ENCODE measurements at regions not wholly inside any gene's neighbourhood (a gene's known extent, or its start where the extent isn't known, plus 50 kb on each side); places are given as distances from the start of the nearest gene placed in this dataset.
"Not testable (repeated sequence)": the region's sequence is repeated elsewhere in the genome, so short reads cannot be mapped to it uniquely, and the experiment has no call there.

DNA sequence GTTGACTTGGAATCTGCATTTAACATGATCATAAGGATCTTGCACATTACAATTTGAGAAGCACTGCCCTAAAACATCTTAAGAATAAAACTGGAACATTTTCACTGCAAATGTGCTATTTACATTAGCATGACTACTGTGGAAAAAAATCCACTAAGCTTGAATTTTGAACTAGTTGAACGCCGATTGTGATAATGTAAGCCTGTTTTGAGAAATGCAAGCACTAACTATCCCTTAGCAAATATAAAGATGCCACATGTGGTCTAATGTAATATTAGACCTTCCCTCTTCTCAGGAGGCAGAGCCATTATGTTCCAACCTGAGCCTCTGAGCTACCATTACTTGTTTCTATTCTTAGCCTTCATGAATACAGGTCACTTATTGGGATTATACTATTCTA lies 278.0 kb downstream of the SPATA31A6 start:
- not testable (repeated sequence) for H3K27ac ChIP-seq

DNA sequence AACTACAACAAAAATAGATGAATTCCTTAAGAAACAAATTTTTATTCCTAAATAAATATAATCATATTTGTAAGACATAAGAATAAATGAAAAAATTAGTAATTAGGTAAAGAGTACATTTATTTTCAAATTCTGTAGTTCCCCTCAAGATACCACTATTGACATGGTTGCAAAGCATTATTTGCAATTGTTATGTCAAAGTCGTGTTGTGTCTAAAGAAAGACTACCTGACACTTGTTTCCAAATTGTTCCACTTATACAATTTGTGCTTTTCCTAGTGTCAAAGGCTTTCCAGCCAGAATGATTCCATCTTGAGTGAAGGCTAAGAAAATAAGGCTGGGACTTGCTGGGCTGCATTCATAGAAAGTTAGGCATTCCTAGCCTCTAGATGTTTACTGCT lies 278.4 kb downstream of the SPATA31A6 start:
- H3K27ac ChIP-seq, result not testable (repeated sequence)

DNA sequence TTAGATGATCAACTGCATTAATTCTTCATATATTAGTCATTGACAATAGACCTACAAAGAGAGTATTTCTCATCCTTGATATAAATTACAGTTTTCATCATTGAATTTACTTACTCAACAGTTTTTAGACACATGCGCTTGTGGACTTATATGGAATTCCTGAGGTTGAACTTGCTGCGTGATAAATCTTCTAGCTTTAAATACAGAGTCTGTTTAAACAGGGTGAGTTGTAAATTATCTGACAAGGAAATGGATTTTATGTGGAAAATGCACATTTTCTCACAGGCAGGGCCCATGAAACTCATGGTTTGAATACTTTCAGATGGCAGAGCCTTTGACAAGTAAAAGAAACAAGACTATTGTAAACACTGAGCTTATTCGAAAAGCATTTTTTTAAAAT lies 280.5 kb downstream of the SPATA31A6 start:
- not testable (repeated sequence) for H3K27ac ChIP-seq

DNA sequence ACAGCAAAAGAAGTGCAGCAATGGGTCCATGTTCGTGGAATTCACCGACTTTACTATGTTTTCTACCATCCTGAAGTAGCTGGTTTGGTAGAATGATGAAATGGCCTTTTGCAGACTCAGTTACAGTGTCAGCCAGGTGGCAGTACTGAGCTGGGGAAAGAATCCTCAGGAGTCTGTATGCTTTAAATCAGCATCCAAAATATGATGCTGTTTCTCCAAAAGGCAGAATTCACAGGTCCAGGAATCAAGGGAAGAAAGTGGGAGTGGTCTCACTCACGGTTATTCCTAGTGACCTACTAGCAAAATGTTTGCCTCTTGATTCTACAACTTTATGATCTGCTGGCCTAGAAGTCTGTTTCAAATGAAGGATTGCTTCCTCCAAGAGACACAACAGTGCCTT lies 287.1 kb downstream of the SPATA31A6 start:
- TF ChIP-seq, protein P1, sequence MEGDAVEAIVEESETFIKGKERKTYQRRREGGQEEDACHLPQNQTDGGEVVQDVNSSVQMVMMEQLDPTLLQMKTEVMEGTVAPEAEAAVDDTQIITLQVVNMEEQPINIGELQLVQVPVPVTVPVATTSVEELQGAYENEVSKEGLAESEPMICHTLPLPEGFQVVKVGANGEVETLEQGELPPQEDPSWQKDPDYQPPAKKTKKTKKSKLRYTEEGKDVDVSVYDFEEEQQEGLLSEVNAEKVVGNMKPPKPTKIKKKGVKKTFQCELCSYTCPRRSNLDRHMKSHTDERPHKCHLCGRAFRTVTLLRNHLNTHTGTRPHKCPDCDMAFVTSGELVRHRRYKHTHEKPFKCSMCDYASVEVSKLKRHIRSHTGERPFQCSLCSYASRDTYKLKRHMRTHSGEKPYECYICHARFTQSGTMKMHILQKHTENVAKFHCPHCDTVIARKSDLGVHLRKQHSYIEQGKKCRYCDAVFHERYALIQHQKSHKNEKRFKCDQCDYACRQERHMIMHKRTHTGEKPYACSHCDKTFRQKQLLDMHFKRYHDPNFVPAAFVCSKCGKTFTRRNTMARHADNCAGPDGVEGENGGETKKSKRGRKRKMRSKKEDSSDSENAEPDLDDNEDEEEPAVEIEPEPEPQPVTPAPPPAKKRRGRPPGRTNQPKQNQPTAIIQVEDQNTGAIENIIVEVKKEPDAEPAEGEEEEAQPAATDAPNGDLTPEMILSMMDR (conservative IDR thresholded peaks at IDR 0.05), result peak; percentile 68
- not testable (repeated sequence) for H3K27ac ChIP-seq

DNA sequence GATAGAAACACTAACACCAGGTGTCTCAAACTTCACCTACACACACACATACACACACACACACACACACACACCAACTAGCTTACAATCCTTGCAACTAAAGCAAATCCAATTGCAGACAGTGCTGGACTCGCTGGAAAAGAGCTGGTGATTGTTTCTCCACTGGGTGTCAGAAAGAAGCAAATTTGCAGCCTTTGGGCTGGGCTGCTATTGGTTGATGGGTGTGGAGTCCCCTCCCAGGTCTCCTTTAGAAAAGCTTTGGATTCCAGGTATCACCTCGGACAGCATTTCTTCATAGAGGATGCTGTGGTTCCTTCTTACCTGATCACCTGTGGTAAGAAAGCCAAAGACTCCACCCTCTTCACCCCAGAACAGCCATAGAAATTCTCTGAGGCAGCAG lies 307.5 kb downstream of the SPATA31A6 start:
- not testable (repeated sequence) for H3K27ac ChIP-seq

DNA sequence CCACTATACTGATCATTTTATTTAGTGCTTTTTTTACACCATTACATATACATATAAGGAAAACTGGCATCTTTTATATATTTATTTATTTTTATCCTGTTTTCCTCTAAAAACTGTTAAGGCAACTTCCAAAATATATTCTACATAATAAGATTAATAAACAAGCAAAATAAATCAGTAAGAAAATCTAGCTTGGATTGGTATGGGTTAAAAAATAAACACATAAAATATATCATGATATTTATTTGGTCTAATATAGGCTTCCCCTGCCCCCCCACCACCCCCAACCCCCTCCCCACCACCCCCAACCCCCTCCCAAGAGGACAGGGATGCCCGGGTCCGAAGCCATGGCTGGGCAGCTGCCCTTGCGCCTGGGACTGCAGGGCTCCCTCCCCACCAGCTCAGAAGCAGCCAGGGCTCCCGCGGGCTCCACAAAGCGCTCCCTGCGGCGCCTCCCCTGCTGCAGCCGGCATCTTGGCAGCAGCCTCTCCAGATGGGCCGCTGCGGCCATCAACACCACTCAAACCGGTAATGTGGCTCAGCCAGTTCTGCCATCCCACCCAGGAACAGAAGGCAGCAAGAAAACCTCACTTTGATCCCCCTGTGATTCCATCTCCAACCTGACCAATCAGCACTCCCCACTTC lies 319.3 kb downstream of the SPATA31A6 start:
- H3K27ac ChIP-seq, result not testable (repeated sequence)

DNA sequence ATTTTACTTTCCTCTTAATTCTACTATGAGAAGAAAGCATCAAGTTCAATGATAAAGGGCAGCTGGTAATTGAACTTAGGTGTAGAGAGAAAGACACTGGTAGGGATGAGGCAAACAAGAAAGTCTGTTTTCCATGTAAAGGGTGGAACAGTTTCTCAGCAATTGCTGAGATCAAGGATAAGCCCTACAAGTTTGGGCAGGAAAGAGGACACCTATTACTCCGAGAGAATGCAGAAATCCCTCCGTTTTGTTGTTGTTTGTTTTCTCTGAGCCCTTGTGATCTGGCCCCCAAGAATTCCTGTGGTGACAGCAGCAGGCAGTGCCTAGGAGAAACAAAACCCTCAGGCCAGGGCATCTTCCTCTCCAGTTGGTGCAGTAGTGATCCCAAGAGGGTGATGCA lies 324.7 kb downstream of the SPATA31A6 start:
- H3K27ac ChIP-seq, result not testable (repeated sequence)

DNA sequence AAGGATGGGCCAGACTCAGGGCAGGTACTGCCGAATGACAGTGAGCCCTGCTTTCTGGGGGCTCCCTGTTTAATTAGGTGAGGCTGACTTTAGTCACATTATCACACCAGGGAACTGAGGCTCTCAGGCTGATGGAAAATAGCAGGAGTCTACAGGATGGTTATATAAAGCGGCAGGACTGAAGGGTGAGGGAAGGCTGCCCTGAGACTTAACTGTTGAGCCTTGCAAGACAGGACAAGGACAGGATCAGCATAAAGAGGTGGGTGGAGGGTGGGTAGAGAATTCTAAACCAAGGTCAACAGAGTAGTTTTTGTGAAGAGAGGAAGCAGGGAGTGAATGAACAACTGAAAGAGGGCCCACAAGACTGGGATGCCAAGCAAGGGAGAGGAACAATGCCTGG lies 330.1 kb downstream of the SPATA31A6 start:
- H3K27ac ChIP-seq, result not testable (repeated sequence)

DNA sequence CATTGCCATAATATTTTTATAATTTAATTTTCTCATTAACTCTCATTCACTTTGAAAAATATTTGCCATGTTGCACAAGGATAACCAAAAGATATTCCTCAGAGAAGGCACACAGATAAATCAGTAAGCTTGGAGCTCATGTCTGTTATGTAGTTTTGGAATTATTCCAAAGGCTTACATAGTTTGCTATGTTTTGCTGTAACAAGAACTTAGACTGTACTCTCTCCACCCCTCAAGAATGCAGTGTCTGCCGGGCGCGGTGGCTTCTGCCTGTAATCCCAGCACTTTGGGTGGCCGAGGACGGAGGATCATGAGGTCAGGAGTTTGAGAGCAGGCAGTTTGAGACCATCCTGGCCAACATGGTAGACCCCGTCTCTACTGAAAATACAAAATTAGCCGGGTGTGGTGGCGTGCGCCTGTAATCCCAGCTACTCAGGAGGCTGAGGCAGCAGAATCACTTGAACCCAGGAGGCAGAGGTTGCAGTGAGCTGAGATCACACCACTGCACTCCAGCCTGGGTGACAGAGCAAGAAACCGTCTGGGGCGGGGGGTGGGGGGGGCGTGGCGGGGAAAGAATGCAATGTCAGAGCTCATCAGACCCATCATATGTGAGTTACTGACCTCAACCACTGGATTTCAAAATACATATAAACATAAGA lies 351.0 kb downstream of the SPATA31A6 start:
- not testable (repeated sequence) for H3K27ac ChIP-seq

DNA sequence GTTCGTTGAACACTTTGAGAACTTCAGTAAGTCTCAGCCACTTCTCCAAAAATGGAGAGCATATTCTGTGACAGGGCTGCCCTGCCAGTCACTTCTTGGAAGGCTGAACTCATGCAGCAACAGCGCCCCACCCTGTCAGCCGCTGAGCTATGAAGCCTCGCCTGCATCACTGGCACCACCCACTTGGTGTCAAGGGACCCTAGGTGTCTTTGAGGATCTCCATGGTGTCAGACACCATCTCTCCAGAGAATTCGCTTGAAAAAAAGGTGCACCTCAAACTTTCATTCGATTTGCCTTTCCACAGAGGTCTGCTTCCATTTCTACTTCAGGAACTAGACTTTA lies 351.5 kb downstream of the SPATA31A6 start:
- not testable (repeated sequence) for H3K27ac ChIP-seq

DNA sequence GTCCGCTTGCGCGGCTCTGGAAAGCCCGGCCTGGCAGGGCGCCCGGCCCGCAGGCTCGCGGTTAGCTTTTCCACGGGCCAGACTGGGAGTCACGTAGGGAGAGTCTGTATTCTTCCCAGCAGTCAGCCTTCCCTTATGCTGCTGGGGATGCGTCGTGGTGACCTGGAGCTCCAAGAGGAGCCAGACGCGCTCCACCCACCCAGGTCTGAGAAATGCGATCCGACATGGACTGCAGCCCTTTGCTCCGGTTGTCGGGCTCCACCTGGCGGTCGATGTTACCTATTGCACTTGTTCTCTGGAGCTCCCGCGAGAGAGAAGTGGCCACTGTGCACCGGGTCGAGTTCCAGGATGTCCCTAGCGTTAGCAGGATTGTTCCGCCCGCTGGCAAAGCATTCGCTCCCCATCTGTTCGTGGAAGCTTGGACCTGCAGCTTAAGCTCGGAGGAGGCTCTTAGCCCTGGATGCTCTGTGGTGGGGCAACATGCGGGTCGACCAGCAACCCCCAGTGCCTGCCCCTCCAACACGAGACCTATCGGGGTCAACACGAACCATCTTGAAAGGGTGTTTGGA lies 367.4 kb downstream of the SPATA31A6 start:
- not testable (repeated sequence) for H3K27ac ChIP-seq

DNA sequence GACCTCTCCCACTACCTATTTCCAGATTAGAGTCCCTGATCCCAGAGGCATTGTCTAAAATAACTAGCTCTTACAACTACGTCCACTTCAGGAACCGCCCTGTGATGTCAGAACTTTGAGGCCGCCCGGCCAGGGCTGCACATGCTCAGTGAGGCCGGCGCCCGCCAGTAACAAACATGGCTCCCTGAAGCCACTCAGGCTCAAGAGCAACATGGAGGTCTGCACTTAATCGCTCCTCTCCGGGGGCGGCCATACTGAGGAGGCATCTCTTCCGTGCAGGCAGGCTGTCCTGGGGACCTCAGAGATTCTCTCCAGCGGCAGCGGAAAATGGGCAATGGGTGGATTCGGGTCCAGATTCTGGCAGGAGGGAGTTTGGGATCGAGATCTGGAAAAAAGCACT lies 385.1 kb downstream of the SPATA31A6 start:
- H3K27ac ChIP-seq, result not testable (repeated sequence)

DNA sequence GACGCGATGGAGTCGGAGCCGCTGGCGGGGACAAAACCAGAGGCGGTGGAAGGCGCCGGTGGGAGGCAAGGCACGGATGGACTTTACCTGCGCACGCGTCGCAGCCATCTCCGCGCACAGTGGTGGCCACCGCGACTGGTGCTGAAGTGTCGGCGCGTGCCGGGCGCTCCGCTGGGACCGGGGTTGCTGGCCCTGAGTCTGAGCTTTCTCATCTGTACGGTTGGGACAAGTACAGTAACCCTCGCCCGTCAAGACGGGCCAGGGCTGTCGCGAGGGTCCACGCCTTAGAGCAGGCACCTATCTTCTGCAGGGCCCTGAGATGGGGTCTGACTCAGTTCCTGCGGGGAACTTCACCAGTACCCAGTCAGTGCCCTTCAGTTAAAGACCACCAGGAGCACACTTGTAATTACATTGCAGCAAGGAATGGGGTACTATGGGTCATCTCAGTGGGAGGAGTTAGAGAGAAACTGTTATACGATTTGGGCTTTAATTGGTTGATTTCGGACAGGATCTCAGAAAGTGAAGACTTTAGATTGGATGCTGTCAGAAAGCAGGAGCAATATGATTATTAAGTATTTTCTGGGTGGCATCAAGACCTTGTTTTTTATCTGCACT lies 385.6 kb downstream of the SPATA31A6 start:
- H3K27ac ChIP-seq, result not testable (repeated sequence)

DNA sequence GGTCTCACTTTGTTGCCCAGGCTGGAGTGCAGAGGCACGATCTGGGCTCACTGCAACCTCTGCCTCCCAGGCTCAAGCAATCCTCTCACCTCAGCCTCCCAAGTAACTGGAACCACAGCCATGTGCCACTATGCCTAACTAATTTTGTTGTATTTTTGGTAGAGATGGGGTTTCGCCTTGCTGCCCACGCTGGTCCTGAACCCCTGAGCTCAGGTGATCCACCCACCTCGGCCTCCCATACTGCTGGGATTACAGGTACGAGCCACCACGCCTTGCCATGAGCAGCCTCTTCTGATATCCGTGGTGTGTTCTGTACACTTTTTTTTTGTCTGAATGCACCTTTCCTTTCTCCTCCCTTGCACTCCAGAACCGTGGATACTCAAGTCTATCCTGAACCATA lies 394.4 kb downstream of the SPATA31A6 start:
- not testable (repeated sequence) for H3K27ac ChIP-seq
